ENCODE measurements at regions not wholly inside any gene's neighbourhood (a gene's known extent, or its start where the extent isn't known, plus 50 kb on each side); places are given as distances from the start of the nearest gene placed in this dataset.

- intact Hi-C loops (cut with DNase I) = no loop called here
- no peak for TF ChIP-seq POLR2A (IDR thresholded peaks at IDR 0.05)
- TF ChIP-seq CTCF (IDR thresholded peaks at IDR 0.05) = no peak
- H3K27me3 ChIP-seq = no peaks in the 10 kb centered on the region
- no peak overlapping the region for H3K4me3 ChIP-seq
- 37 to 51% methylated on average over 4 of the region's 4 CpGs for WGBS, 2 donors
- peaks cover 1 to 78% (median 20%) of the 10 kb centered on the region in 3 donors for H3K4me1 ChIP-seq
- H3K9me3 ChIP-seq = no peaks in the 10 kb centered on the region
- H3K36me3 ChIP-seq = no peaks in the 10 kb centered on the region
- H3K27ac ChIP-seq = peak overlapping the region; percentile 66 to 77 (median 74)
- DNase-seq = no peak
Measured at GRCh38 chr6:113645576-113645970, 211.6 kb upstream of the MARCKS start.

GRCh38 chr6:113645986-113646385 is 211.2 kb upstream of the MARCKS start:
- Histone ChIP-seq H3K27me3 (no peaks in the 10 kb centered on the region), H3K9me3 (no peaks in the 10 kb centered on the region), H3K4me1 (peaks cover 4 to 82% (median 25%) of the 10 kb centered on the region in 3 donors), H3K36me3 (no peaks in the 10 kb centered on the region), H3K4me3 (no peak overlapping the region), H3K27ac (peak overlapping the region; percentile 54 to 77 (median 70))
- intact Hi-C loops (cut with DNase I) = no loop called here
- 63 to 69% methylated on average over 3 of the region's 3 CpGs for WGBS, 2 donors
- DNase-seq = no peak
- TF ChIP-seq POLR2A (IDR thresholded peaks at IDR 0.05) (no peak), CTCF (IDR thresholded peaks at IDR 0.05) (no peak)

GRCh38 chr6:113646701-113647100 is 210.4 kb upstream of the MARCKS start:
- peaks cover 9 to 88% (median 30%) of the 10 kb centered on the region in 3 donors for H3K4me1 ChIP-seq
- intact Hi-C loops (cut with DNase I) = no loop called here
- no peak for TF ChIP-seq CTCF (IDR thresholded peaks at IDR 0.05)
- H3K27ac ChIP-seq = peak overlapping the region in 3 of 4 donors; percentile 6 to 77 (median 72)
- H3K27me3 ChIP-seq = no peaks in the 10 kb centered on the region
- H3K9me3 ChIP-seq = no peaks in the 10 kb centered on the region
- no peaks in the 10 kb centered on the region for H3K36me3 ChIP-seq
- 68 to 83% methylated on average over 4 of the region's 4 CpGs for WGBS, 2 donors
- DNase-seq = no peak
- no peak overlapping the region for H3K4me3 ChIP-seq

GRCh38 chr6:113647143-113647889 is 209.8 kb upstream of the MARCKS start:
- intact Hi-C loops (cut with DNase I) = no loop called here

More at GRCh38 chr6:113647143-113647889, 209.8 kb upstream of the MARCKS start:
- DNase-seq = no peak
- H3K36me3 ChIP-seq = no peaks in the 10 kb centered on the region
- H3K4me1 ChIP-seq = peaks cover 9 to 91% (median 30%) of the 10 kb centered on the region in 3 donors
- no peaks in the 10 kb centered on the region for H3K9me3 ChIP-seq
- no peaks in the 10 kb centered on the region for H3K27me3 ChIP-seq
- peak overlapping the region; percentile 14 to 86 (median 74) for H3K27ac ChIP-seq
- H3K4me3 ChIP-seq = no peak overlapping the region
- 74 to 86% methylated on average over 4 of the region's 4 CpGs for WGBS, 2 donors
- TF ChIP-seq POLR2A (IDR thresholded peaks at IDR 0.05) (no peak), CTCF (IDR thresholded peaks at IDR 0.05) (no peak)

All from esophagus squamous epithelium (tissue), 5 donors.